K562 (cell line): ENCODE measurements at regions not wholly inside any gene's neighbourhood (a gene's known extent, or its start where the extent isn't known, plus 50 kb on each side); places are given as distances from the start of the nearest gene placed in this dataset.

Source experiments
- CBX2 ChIP-seq: fragments of 200-600 bp; sonication (generic); IDR thresholded peaks from one replicate; pipeline ENCODE4 v1.6.1; 2012; ENCODE audit warnings: mild to moderate bottlenecking, low read length, inconsistent platforms; ENCODE audit not compliant: insufficient read depth, poor library complexity, severe bottlenecking
- E2F8 ChIP-seq: fragments of 450-650 bp; IDR thresholded peaks from 2 replicates; pipeline ENCODE4 v1.7.1; 2018; ENCODE audit warnings: mild to moderate bottlenecking, low read depth; ENCODE audit not compliant: partially characterized antibody
- EWSR1 ChIP-seq: fragments of 450-650 bp; IDR thresholded peaks from 2 replicates; pipeline ENCODE4 v1.6.1; 2018; ENCODE audit warnings: borderline replicate concordance, mild to moderate bottlenecking, low read depth, moderate library complexity; ENCODE audit not compliant: partially characterized antibody
- GABPB1 ChIP-seq: sonication (generic); formaldehyde crosslinking; IDR thresholded peaks from 2 replicates; pipeline ENCODE4 v1.8.0; 2022; ENCODE audit warnings: mild to moderate bottlenecking, missing genetic modification reagents
- HNRNPUL1 ChIP-seq: fragments of 200-400 bp; formaldehyde crosslinking; IDR thresholded peaks from 2 replicates; pipeline ENCODE4 v1.6.1; 2017; ENCODE audit warnings: low read length
- MAFK ChIP-seq: IDR thresholded peaks from 2 replicates; pipeline ENCODE4 v1.6.1; 2011; ENCODE audit warnings: low read length, improper control_type of control experiment
- POLR2A ChIP-seq: fragments of 450-650 bp; conservative IDR thresholded peaks from 2 replicates; pipeline ENCODE4 v1.6.1; 2016
- PRDM10 ChIP-seq: fragments of 450-650 bp; IDR thresholded peaks from 2 replicates; pipeline ENCODE4 v1.6.1; 2018; ENCODE audit not compliant: partially characterized antibody
- SIN3B ChIP-seq: fragments of 450-650 bp; IDR thresholded peaks from 2 replicates; pipeline ENCODE4 v1.6.1; 2017; ENCODE audit warnings: low read depth, mild to moderate bottlenecking, moderate library complexity
- SRF ChIP-seq, 2 experiments: fragments of 250-450, 450-650 bp in 1 of 2; sonication (Bioruptor Pico) in 1 of 2; sonication (generic) in 1 of 2; formaldehyde crosslinking; IDR thresholded peaks; 2 replicates each; pipeline versions ENCODE4 v1.5.0 to v1.5.1; 2020 to 2022; ENCODE audit warnings: mild to moderate bottlenecking in 1 of 2, missing genetic modification reagents in 1 of 2

GRCh38 chr3:35322070-35322469, 317.3 kb upstream of the ARPP21 start:
- no peak for TF ChIP-seq EWSR1
- no peak for TF ChIP-seq PRDM10
- no peak for TF ChIP-seq POLR2A
- TF ChIP-seq GABPB1 = no peak
- no peak for TF ChIP-seq HNRNPUL1
- no peak for TF ChIP-seq SIN3B
- TF ChIP-seq CBX2 = no peak
- no peak for TF ChIP-seq E2F8
- TF ChIP-seq MAFK = no peak
- TF ChIP-seq SRF (CRISPR knock-in tag; IDR thresholded peaks at IDR 0.05) = no peak
